HL-60 (cell line): ENCODE measurements at regions not wholly inside any gene's neighbourhood (a gene's known extent, or its start where the extent isn't known, plus 50 kb on each side); places are given as distances from the start of the nearest gene placed in this dataset.

Experiments used
- CTCF ChIP-seq: IDR thresholded peaks from one replicate; pipeline ENCODE4 v1.5.1; 2011; ENCODE audit warnings: low read length, control low read depth, inconsistent platforms; ENCODE audit not compliant: insufficient read depth
- REST ChIP-seq: IDR thresholded peaks from 2 replicates; pipeline ENCODE4 v1.6.1; 2012; ENCODE audit warnings: low read depth; ENCODE audit not compliant: insufficient replicate concordance

GRCh38 chr1:29392036-29392435, 155.7 kb downstream of the PTPRU start:
- TF ChIP-seq CTCF (no peak), REST (no peak)
